ENCODE measurements at regions not wholly inside any gene's neighbourhood (a gene's known extent, or its start where the extent isn't known, plus 50 kb on each side); places are given as distances from the start of the nearest gene placed in this dataset.

DNA sequence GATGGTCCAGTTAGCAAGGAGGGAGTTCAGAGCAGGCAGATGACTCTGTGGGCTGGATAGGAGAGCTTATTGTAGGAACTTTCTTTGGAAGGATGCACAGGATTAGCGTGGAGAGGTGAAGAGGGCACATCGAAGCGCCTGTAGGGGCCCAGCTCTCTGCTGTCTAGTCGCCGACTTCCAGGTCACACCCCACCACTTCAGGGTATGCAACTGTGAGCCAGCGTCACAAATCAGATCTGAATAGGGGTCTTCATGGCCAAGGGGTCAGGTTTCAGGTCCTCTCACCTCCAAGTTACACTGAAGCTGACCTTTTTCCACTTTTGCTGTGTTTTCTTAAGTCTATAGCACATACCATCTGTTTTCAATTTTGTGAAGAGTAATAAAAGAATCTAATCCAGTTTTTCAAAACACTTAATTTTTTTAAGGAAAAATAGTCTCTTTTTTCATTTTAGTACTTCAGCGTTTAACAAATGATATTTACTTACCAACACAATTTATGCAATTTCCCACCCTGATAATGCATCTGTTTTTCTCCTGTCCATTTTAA lies 364.2 kb upstream of the CLINT1 start:
- no peak overlapping the region for H3K4me3 ChIP-seq (ENCODE audit: low read depth, low read length)
- DNase-seq (ENCODE audit: low read depth): no peak
- TF ChIP-seq, protein P1, sequence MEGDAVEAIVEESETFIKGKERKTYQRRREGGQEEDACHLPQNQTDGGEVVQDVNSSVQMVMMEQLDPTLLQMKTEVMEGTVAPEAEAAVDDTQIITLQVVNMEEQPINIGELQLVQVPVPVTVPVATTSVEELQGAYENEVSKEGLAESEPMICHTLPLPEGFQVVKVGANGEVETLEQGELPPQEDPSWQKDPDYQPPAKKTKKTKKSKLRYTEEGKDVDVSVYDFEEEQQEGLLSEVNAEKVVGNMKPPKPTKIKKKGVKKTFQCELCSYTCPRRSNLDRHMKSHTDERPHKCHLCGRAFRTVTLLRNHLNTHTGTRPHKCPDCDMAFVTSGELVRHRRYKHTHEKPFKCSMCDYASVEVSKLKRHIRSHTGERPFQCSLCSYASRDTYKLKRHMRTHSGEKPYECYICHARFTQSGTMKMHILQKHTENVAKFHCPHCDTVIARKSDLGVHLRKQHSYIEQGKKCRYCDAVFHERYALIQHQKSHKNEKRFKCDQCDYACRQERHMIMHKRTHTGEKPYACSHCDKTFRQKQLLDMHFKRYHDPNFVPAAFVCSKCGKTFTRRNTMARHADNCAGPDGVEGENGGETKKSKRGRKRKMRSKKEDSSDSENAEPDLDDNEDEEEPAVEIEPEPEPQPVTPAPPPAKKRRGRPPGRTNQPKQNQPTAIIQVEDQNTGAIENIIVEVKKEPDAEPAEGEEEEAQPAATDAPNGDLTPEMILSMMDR (IDR thresholded peaks at IDR 0.05; ENCODE audit: low read depth, low read length, missing control alignments): no peak

DNA sequence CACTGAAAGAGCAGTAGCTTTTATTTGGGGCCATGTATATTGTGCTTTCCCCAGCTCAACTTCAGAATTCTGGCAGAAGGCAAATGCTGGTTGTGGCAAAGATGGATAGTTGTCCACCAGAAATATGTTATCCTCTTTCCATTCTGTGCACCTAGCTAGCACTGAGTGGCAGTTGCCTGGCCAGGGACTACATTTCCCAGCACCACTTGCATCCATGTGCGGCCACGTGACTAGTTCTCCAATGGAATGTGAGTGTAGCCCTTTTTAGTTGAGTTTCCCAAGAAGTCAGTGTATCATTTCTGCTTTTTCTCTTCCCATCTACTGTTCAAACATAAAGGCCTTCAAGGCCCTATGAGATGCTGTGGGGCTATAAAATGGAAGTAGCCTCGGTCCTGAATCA lies 354.0 kb upstream of the CLINT1 start:
- H3K4me3 ChIP-seq (ENCODE audit: low read depth, low read length): no peak overlapping the region
- TF ChIP-seq, protein P1 (IDR thresholded peaks at IDR 0.05; ENCODE audit: low read depth, low read length, missing control alignments): no peak
- DNase-seq (ENCODE audit: low read depth): no peak

DNA sequence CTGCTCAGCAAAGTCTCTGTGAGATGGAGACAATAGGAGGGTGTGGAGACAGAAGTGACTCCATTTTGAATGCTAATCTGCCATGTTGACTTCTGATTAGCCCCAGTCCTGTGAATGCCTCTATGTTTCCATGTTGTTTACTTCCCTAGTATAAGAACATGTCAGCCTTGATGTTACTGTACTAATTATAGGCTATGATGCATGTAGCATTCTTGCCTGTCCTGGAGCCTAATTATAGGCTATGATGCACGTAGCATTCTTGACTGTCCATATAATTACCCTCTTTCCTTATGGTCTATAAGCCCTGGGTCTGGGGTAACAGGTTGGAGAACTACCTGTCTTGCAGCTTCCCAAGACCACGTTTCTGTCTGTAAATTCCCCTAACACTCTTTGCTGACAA lies 353.3 kb upstream of the CLINT1 start:
- H3K4me3 ChIP-seq (ENCODE audit: low read depth, low read length): no peak overlapping the region
- TF ChIP-seq, protein P1 (IDR thresholded peaks at IDR 0.05; ENCODE audit: low read depth, low read length, missing control alignments): no peak
- no peak for DNase-seq (ENCODE audit: low read depth)

DNA sequence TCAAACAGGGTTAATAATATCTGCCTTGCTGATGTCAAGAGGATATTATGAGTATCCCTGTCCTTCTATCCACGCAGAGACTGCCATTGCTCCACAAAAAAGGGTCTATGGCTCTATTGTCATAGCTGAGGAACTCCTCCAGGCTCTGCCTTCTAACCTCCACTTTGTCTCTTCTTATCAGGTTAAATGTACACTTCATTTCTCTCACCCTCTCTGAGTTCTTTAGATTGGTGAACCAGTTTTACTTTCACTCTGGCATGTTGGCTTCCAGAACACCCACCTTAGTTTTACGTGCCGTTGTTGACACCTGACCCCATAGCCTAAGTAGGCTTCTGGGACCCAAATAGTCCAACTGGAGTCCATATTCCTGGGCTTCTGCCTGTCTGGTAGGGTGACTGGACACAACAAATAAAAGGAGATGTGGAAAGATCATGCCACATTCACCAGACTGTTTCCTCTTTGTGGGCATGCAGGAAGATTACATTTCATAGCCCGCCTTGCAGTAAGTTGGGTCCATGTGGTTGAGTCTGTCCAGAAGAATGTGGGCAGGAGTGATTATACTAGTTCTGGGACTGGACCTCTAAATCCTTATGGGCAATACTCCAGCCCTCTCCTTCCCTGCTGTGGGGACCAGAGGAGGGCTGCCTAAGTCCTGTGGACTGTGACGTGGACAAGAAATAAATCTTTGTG lies 350.4 kb upstream of the CLINT1 start:
- TF ChIP-seq, protein P1 (IDR thresholded peaks at IDR 0.05; ENCODE audit: low read depth, low read length, missing control alignments): no peak
- H3K4me3 ChIP-seq (ENCODE audit: low read depth, low read length): no peak overlapping the region
- DNase-seq (ENCODE audit: low read depth): no peak

DNA sequence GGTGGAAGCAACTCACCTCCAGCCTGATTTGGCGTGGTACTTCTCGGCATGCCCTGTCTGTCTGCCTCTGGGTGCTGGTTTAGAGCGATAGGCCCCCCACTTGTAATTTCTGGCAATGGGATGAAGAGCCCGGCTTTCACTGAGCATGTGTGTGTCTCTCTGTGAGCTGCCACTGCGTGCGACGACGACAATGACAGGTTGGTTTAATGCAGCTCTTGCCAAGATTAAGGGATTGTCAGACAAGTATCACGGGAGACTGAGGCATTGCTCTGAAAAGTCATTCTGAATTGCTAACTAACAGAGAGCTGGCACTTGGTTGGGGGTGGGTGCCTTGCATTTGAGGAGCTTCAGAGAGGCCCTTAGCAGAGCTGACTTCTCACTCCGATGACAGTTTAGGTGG lies 348.8 kb upstream of the CLINT1 start:
- DNase-seq (ENCODE audit: low read depth): no peak
- TF ChIP-seq, protein P1 (IDR thresholded peaks at IDR 0.05; ENCODE audit: low read depth, low read length, missing control alignments): no peak
- H3K4me3 ChIP-seq (ENCODE audit: low read depth, low read length): no peak overlapping the region

DNA sequence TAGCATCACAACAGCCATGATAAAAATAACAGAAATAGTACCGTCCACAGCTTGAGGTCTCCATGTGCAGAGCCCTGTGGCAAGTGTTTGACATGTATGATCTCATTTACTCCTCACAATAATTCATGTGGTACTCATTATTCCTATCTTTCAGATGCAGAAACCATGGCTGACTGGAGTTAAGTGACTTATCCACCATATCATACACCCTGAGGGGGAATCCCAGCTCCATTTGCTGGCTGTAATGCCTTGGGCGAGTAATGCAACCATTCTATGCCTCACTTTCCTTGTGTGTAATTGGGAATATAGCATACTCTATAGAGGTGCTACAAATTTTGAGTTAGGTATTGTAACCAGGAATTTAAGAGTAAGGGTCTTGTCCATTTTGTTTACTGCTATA lies 347.0 kb upstream of the CLINT1 start:
- H3K4me3 ChIP-seq (ENCODE audit: low read depth, low read length): no peak overlapping the region
- DNase-seq (ENCODE audit: low read depth): no peak
- TF ChIP-seq, protein P1 (IDR thresholded peaks at IDR 0.05; ENCODE audit: low read depth, low read length, missing control alignments): no peak

DNA sequence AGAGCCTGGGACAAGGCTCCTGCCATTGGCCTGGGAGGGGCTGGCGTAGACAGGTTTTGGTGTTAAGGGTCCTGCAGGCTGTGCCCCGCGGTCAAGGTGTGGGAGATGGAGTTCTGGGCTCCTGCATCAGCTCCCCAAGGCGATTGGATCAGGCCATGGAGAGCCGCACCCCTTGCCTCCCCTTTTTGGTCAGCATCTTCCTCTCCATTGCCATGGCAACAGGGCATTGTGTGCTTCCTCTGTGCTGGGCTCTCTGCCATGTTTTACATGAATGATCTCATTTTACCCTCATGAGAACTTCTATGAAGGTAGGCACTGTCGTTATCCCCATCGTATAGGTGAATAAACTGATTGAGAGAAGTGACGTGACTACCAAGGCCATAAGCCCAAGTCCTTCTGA lies 344.3 kb upstream of the CLINT1 start:
- no peak overlapping the region for H3K4me3 ChIP-seq (ENCODE audit: low read depth, low read length)
- TF ChIP-seq, protein P1 (IDR thresholded peaks at IDR 0.05; ENCODE audit: low read depth, low read length, missing control alignments): no peak
- no peak for DNase-seq (ENCODE audit: low read depth)

Data from GM12864 (cell line).